Fibroblast of skin of left biceps (primary cell): ENCODE measurements at regions not wholly inside any gene's neighbourhood (a gene's known extent, or its start where the extent isn't known, plus 50 kb on each side); places are given as distances from the start of the nearest gene placed in this dataset.

Source experiments
- DNase-seq, 2 experiments: peaks; one replicate each; pipeline ENCODE4 v3.0.0-alpha.2; 2013; ENCODE audit warnings: low read depth in 2 of 2

DNA sequence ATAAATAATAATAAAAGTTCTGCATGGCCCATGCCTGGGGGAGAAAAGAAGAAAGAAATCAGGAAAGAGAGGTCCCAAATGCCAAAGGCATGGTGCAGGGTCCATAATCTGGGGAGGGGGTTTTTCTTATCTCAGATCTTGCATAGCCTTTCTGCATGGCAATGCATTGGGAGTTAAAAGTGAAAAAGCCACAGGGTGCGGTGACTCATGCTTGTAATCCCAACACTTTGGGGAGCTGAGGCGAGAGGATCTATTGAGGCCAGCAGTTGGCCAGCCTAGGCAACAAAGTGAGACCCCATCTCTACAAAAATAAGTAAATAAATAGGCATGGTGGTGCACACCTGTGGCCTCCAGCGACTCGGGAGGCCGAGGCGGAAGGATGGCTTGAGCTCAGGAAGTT is 76.8 kb upstream of the GATA2 start:
- DNase-seq, result no peak

DNA sequence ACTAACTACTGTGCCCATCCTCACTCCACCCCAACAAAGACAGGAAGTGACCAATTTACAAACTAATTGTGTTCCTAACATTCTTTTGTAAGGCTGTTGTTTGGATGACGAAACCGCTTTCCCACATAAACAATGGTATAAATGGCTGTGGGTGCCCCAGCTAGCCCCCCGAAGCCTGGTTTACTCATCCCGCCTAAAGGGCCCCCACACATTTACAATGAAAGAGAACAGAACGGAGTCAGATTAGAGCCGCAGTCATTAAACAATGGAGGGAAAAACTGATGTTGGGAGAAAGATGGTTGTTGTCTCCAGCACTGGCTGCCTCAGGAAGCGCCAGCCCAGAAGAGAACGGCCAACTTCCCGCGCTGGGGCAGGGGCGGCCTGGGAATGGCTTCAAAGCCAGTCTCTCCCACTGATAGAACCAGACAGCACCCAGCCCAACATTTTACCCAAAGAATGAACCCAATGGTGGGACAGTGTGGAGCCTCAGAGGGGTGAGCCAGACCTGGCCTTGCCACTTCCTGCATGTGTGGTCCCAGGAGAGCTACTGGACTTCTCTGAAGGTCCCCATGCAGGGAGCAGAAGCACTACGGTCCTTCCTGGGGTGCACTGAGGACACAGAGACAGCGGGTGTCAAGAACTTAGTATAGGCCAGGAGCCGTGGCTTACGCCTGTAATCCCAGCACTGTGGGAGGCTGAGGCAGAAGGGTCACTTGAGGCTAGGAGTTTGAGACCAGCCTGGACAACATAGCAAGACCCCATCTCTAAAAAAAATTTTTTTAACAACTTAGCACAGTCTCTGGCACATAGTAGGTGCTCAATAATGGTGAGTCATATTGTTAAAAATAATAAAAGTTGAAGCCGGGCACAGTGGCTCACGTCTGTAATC is 75.8 kb upstream of the GATA2 start:
- DNase-seq, result no peak

- no peak for DNase-seq
Observed at GRCh38 chr3:128567705-128568356, 74.8 kb upstream of the GATA2 start.

GRCh38 chr3:128567141-128567540 is 74.1 kb upstream of the GATA2 start:
- no peak for DNase-seq

GRCh38 chr3:128563439-128563838 is 70.4 kb upstream of the GATA2 start:
- no peak for DNase-seq

DNA sequence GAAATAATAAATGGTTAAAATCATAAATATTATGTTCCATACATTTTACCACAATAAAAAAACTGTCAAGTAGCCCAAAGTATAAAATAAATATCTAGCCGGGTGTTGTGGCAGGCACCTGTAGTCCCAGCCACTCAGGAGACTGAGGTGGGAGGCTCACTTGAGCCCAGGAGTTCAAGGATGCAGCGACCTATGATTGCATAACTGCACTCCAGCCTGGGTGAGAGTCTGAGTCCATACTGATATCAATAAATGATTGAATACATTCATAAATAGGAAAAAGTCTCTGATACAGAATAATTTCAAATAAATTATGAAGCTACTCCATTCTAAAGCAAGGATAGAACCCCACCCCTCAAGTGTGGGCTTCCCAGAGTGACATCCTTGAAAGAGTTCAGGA is 68.5 kb upstream of the GATA2 start:
- DNase-seq, result no peak

DNA sequence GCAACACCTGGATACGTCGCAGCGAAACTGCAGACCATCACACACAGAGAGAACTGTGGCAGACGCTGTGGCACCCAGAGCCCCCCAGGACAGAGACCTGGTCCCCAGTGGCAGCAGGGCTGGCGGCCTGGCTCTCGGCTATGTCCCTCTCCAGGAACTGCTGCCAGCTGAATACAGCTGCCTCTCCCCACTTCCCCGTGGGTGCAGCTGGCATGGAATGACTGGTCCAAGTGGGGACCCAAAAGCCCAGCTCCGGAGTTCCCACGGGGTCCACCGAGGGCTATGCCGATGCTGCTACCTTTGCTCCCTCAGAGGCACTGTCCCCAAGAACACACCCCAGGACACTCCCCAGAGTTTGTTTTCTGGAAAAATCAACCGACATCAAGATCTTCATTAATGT is 67.8 kb upstream of the GATA2 start:
- DNase-seq, result no peak

DNA sequence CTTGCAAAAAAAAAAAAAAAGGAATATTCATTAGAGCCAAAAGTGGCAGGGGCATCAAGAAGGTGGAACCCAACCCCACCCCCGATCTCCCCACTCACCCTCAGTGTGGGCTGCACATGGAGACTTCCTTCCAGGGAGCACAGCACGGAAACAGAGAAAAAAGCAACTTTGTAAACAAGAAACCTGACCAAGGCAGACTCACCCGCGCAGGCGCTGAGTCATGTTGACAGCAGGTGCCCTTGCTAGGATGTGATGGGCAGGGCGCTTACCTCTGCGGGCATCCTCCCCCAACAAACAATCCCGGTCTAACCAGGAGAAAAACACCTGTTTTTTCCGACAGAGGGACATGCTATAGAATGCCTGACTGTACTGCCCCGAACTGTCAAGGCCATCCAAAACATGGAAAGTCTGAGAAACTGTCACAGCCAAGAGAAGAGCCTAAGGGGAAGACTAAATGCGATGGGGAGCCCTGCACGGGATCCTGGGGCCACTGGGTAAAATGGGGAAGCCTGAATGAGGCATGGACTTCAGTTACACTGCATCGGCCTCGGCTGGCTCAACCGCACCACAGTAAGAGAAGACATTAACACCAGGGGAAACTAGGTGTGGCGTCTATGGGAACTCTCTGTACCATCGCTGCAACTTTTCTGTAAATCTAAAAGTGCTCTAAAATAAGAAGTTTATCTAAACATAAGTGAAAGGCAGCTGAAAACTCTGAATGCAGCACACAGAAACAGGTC is 66.7 kb upstream of the GATA2 start:
- DNase-seq, result no peak

DNA sequence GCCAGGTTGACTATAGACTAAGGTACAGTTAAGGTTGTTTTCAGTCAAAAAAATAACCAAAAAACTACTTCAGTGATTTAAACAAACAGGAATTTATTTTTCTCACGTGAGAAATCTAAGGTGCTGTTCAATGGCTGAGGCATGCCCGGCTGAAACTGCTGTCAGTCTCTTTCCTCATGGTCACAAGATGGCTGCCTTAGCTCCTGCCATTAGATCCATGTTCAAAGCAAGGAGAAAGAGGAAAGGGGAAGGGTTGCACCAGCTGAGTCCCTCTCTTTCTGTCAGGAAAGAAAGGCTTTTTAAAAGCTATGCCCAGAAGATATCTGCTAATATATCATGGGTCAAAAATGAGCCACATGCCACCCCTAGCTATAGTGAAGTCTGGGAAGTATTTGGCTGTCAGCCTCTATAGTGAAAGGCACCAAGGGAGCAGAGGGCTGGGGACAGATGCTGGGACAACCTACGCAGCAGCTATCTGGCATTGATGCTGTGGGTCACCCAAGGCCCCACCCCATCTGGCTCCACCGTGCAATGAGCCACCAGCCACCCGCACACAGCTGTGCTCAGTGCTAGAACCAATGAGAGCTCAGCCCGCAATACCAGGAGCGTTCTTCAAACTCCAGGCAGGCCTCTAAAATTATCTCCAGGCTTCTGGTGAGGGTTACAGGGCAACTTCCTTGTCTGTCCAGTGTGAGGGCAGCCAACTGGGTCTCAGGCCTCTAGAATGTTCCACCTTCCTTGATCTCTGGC is 64.7 kb upstream of the GATA2 start:
- no peak for DNase-seq

DNA sequence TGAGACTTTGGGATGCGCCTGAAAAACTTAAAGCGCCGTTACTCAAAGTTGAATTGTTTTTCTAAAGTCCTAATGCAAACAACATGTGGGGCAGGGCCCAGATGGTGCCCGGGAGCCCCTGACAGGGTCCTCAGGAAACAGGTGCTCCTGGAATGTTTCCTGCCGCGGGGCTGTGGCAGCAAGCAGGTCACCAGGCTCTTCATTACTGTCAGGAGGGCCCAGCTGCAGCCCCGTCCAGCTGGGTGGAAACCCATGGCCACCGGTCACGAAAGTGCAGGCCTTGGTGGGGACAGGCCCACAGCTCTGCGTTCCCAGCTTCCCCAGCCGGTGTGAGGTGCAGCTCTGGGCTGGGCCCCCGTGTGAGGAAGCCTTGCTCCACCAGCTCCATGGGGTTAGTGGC is 63.9 kb upstream of the GATA2 start:
- no peak for DNase-seq

DNA sequence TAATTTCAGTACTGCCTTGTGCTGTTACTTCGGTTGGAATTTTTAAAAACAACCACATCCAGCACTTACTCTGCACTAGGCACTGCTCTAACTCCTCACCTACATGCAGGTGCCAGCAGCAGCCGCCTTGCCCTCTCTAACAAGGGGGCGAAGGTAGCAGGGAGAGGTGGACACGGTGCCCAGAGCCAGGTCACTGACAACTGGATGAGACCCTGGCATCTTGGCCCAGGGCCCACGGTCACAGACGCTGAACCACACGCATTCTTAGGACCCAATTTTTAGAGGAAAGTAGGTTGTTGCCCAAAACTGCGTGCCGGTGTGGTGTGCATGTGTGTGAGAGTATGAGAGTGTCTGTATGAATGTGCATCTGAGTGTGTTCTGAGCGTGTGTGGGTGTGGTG is 63.4 kb upstream of the GATA2 start:
- DNase-seq, result no peak

DNA sequence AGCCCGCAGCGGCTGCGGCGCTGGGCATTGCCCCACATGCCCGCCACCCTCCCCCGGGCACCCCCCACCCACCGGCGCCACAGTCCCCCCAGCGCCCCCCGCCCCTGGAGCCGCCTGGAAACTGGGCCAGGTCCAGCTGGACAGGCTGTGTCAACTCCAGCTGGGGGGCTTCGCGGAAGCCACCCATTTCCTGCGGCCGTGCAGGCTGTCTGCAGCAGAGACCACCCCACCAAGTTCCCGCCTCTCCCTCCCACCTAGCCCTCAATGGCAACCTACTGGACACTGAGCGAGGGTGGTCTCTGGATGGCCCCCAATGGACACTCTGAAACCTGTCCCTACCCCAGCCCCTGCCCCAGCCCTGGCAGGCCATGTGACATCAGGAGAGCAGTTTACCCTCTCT is 62.8 kb upstream of the GATA2 start:
- no peak for DNase-seq

DNA sequence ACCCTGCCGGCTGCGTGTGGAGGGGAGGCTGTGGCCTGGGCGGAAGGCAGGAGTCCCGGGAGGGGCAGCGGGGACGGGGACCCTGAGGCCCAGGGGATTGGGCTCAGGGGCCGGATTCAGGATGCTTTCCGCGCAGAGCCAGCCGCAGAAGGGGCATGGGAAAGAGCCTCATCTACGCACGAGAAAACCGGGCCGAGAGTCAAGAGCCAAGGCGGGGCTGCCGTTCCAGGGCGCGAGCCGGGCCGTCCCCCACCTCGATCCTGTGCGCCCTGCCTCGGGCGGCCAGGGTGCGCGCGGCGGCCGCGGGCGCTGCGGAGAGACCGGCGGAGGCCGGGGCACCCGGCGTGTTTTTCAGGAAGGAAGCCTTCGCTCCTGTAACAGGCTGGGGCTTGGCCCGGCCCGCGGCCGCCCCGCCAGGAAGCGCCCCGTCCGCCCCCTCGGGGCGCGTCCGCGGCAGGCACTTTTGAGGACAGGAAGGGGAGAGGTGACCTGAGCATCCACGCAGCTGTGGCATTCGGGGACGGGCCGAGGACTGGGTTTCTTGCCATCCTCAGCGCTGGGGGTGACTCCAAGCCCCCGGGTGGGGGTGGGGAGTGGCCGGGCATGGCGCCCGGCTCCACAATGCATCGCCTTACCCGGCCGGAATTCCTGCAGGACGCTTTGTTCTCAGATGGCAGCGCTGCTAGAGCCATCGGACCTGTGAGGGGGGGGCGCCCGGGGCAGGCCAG is 62.3 kb upstream of the GATA2 start:
- no peak for DNase-seq

GRCh38 chr3:128554465-128555097 is 61.6 kb upstream of the GATA2 start:
- no peak for DNase-seq

DNA sequence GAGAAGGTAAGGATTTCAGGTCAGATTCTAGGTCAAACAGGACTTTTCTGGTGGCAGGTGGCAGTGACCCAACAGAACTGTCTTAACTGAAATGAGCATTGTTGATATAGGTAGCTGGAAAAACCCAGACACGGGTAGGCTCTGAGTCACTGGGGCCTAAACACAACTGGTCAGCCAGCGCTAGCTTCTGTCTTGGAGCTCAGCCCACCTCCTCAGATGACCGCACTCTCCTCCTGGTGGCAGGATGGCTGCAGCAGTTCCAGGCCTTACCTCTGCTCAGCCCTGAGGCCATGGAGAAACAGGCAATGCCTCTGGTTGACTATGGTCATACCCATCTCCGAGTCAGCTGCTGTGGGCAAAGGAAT is 61.1 kb upstream of the GATA2 start:
- DNase-seq, result no peak

- DNase-seq, result no peak
Observed at GRCh38 chr3:128553560-128553959, 60.6 kb upstream of the GATA2 start.

DNA sequence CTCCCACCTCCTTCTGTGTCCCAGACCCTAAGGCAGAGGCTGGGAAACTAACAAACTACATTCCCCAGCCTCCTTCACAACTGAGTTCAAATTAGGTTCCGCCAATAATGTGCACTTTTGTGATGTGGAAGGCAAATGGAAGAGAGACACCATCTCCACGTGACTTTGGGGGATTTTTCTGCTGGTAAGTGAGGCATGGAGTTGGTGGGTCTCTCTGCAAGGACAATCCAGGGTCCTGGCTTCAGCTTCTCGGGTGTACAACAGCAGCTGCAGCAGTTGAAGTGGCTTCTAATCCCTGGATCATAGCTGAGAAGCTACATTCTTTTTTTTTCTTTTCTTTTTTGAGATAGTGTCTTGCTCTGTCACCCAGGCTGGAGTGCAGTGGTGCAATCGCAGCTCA is 58.9 kb upstream of the GATA2 start:
- DNase-seq, result no peak

DNA sequence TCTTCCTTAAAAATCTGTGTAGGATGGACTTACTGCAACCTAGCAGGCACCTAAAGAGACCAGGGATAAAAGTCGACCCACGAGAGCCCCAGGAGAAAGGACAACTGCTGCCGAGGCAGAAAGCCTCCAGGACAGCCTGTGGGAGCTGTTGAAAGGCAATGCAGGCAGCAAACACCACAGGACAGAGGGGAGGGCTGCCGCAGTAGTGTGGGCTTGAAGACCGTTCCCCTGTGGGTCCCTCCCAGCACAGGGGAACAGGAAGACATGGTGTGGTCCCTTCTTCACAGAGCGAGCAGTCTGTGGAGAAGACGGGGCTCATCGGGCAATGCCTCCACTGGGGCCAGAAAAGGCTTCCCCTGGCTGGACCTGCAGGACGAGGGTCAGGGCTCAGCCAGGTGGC is 58.5 kb upstream of the GATA2 start:
- no peak for DNase-seq

- DNase-seq, result no peak
Observed at GRCh38 chr3:128550471-128551126, 57.6 kb upstream of the GATA2 start.

- no peak for DNase-seq
Observed at GRCh38 chr3:128550113-128550440, 57.1 kb upstream of the GATA2 start.
